GM18498 (cell line): ENCODE measurements at regions not wholly inside any gene's neighbourhood (a gene's known extent, or its start where the extent isn't known, plus 50 kb on each side); places are given as distances from the start of the nearest gene placed in this dataset.

Experiments
- ATAC-seq: cut with Tn5 transposase; IDR thresholded peaks from one replicate; pipeline ENCODE4 v1.9.1; 2021; ENCODE audit warnings: mild to moderate bottlenecking, moderate library complexity; ENCODE audit not compliant: unreplicated experiment

DNA sequence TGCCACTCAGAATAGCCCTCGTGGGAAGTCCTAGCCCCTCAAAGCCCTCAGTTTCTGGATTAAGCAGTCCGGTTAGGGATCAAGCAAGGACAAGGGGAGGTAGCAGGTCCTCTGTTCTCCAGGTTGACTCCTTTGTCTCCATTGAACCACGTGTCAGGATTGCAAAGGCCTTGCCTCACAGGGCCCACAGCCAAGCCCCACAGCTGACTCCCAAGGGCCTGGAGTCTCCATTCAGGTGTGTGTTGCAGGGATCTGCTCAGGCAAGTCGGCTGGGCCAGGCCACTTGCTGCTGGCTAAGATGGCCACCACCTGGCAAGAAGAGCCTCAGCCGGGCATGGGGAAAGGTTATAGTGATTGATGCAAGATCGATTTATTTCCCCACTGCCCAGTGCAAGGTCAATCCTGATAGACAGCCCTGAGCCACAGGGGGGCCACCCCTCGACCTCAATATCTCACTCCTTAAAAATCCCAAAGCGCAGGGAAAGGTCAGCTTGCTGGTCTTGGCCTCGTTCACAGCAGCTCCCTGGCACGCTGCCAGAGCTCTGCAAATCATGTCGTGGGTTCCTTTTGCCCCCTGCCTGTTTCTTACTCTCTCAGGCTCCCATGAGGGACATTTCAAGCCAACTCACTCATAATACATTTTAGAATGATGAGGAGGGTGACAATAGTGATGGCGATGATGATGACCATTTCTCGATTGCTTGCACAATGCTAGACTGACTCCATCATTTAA is 75.9 kb downstream of the EDN3 start:
- no peak for ATAC-seq

DNA sequence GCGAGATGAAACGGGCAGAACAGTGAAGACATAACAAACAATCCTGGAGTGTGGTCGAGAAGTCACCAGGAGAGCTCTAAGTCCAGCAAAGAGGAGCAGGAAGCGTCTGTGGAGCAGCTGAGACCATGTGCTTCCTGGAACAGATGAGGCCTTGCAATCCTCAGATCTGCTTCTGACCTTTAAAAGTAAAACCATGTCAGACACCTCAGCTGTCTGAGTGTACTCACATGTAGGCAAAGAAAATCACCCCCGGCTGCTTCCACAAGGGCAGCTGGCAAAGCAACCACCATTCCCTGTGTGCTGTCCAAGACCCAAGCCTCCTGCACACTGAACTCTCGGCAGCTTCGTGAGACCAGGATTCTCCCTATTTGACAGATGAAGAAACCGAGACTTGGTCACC is 76.6 kb downstream of the EDN3 start:
- no peak for ATAC-seq

DNA sequence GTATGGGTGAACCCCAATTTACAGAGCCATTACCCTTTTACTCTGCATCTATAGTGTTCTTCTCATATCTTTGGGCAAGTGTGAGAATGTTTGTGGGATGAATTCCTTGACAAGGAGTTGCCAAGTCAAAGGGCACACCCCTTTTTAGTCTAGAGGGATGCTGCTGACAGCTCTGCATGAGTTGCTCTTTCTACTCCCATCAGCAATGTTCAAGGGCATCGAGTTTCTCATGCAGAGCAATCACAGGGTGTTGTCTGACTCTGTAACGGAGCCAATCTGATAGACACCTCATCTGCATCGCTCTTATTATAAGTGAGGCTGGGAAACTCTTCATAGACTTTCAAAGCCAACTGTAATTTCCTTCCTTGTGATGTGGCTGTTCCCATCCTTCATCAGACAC is 77.4 kb downstream of the EDN3 start:
- no peak for ATAC-seq

- ATAC-seq = no peak
Measured at GRCh38 chr20:59378396-59378795, 78.0 kb downstream of the EDN3 start.

- no peak for ATAC-seq
Measured at GRCh38 chr20:59378966-59379365, 78.6 kb downstream of the EDN3 start.

- ATAC-seq = no peak
Measured at GRCh38 chr20:59381689-59382088, 81.3 kb downstream of the EDN3 start.

DNA sequence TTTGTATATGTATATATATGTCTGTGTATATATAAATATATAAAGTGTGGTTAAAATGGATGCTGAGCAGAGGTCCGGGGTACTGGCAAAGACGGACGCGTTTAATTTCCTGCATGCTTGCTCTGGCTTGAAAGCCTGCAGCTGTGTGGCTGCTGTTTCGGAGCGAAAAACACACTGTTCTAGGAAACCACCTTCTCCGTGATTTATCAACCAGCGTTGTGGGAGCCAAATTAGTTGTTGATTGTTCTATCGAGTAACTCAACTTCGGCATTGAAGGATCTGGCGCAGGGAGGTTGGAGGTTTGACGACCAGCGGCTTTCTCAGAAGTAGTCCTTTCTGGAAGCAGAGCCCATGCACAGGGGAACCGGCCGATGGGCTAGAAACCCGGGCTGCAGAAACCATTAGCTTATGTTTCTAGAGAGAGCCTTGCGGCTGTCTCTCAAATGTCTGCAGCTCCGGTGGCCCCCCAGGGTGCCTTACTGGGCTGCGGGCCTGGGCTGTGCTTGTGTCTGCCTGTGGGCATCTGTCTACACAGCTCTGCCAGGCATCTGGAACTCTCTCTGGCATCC is 81.8 kb downstream of the EDN3 start:
- no peak for ATAC-seq

DNA sequence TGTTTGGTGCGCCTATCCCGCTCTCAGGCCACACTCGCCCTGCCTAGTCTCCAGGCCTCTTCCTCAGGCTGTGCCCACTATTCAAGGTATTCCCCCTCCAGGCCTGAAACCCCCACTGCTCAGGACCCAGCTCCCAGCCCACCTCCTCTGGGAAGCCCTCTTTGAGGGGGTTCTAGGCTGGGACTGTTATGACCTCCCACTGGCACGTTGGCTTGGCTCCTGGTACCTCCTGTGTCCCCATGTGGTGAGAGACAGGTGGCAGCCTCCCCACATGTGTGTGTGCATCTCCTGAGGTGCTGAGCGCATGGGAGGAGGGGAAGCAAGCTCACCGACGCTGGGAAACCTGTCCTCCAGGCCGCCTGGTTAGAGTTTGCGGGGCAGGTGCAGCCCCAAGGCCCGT is 82.5 kb downstream of the EDN3 start:
- ATAC-seq = no peak

DNA sequence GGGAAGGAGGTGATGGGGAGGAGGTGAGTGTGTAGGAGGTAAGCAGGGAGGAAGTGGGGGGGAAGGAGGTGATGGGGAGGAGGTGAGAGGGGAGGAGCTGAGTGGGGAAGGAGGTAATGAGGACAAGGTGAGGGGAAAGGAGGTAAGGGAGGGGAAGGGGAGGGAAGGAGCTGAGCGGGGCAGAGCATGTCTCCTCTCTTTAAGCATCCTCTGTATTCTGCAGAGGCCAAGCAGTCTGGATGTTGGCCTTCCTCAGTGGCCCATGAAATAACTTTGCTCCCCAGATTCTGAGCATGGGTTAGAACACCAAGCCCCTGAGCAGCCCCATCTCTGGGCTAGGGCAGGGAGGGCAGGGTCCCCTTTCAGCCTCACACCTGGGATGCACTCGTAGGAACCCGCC is 84.6 kb downstream of the EDN3 start:
- ATAC-seq = no peak

DNA sequence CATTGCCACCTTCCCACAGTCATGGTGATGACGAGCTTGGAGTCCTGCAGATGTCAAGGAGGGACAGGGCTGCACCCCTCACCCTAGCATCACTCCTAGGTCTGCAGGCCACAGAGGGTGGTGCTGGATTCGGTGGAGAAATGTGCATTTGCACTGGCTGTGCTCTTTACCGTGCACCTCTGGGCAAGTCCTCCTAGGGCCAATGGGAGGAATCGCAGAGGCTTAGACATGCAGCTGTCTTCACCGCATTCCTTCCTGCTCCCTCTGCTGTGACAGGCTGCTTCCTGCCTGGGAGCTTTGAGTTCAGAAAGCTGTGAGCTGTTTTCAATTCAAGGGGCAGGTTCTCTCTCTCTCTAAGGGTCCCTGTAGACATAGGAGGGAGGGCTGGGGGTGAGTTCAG is 85.1 kb downstream of the EDN3 start:
- ATAC-seq = no peak

DNA sequence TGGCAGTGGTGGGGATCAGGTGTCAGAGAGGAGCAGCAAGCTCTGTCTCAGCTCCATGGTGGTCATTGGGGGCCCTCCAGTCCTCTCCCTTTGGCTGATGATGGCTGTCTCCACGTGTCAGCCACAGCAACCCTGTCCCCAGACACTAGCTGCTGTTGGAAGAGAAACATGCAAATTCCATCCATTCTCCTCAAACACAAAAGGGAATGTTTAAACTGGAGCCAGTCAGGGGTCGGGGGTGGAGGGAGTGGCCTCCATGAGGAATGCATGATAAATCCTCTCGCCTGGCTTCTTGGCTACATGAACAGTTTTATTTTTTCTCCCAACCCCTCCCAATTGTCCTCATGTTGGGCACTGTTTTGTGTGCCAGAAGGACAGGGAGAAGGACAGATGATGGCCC is 86.4 kb downstream of the EDN3 start:
- ATAC-seq = no peak

DNA sequence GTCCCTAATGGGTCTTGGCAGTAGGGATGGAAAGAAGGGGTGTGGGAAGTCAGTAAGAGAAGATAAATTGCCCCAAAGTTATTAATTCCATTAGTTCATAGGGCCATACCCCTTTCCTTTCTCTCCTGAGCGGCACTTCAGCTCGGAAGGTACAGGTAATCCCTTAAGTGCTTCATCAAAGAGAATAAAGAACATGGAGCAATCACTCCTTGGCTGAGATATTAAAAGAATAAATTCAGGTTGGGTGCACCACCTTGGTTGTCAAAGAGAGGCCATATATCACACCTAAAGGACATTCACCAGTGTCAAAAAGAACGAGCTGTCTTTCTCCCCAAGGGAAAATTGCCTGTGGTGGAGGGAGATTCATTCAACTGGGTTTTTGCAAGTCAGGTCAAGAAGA is 87.5 kb downstream of the EDN3 start:
- ATAC-seq = no peak

GRCh38 chr20:59388402-59388801 is 88.0 kb downstream of the EDN3 start:
- ATAC-seq = no peak

DNA sequence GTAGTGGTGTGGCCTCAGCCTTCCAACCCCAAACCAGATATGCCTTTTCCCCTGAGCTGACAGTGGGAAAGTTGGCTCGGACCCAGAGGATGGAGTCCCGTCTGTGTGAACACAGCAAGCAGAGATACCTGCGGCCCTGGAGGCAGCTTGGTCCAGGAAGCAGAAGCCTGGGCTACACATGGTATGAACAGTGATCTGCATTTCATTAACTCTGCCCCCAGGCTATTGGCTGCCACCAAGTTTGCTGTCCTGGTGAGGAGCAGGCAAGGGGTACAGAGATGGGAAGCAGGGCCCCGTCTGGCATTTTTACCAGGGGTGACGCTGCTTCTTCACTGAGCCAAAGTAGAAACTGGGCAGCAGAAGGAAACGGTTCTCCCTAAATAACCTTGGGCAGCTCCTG is 90.0 kb downstream of the EDN3 start:
- no peak for ATAC-seq

- ATAC-seq = no peak
Measured at GRCh38 chr20:59391975-59392374, 91.6 kb downstream of the EDN3 start.

DNA sequence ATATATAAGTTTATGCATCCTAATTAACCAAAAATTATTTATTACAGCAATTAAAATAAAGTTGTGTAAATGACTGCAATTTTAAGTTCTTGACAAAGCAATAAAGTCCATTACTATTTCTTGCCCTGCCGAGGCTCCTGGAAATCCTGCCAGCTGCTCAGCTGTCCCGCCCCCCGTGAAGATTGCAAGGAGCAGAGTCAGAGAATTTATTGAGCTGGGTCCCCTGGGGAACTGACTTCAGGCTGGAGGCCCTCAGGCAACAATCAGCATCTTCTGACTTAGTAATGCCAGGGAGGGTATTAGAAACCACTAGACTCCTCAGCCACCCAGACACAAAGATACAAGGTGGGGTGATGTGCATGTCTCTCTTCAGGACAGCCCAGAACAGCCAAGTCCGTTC is 92.3 kb downstream of the EDN3 start:
- no peak for ATAC-seq

DNA sequence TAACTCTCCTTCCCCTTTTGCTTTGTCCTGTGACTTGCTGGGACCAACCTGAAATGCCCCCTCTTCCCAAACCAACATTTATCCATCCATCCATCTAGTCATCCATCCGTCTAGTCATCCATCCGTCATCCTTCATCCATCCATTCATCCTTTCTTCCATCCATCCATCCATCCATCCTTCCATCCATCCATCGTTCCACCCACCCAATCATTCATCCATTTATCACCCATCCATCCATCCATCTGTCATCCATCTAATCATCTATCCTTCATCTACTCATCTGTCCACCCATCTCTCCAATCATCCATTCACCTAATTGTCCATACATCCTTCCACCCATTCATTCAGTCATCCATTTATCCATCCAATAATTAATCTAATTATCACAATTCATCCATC is 92.7 kb downstream of the EDN3 start:
- ATAC-seq = no peak

DNA sequence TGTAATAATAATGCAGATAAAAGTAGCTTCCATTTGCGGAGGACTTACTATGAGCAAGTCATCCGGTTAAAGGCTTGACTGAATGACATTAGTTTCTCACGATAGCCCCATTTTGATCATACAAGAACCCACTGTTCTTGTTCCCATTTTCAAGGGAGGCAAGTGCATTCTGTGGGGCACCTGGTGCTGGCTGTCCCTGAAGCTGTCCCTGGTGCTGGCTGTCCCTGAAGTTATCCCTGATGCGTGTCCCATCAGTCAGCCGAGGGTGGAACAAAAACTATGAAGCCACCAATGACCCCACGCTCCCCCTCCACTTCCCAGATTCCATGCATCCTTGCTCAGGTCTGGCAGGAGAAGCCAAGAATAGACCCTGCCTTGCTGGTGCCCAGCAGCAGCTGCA is 95.3 kb downstream of the EDN3 start:
- ATAC-seq = no peak

DNA sequence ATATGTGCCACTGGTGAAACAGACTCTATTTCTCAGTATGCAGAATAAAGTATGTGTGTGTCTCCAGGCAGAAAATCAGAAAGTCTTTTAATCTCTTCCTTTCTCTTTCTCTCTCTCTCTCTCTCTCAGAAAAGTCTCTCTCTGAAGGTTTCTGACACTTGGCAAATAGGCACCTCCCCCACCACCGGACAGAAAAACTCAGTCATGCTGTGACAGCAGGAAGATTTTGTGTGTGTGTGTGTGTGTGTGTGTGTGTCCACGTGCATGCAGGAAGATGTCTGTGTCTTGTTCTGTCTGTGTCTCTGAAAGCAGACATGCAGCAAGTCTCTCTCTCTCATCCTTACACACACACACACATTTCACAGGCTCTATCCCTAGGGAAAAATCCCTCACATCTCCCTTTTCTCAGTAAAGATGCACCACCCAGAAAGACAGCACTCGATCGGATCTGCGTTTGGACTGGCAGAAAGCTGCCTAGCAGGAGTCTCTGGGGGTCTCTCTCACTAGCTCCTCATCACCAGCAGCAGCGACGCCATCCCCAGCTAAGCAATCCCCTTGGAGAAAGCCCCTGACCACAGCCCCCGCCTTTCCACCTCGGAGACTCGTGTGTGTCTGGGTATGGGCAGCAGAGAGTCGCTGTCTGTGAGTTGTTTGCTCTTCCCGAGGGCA is 98.3 kb downstream of the EDN3 start:
- ATAC-seq = no peak

DNA sequence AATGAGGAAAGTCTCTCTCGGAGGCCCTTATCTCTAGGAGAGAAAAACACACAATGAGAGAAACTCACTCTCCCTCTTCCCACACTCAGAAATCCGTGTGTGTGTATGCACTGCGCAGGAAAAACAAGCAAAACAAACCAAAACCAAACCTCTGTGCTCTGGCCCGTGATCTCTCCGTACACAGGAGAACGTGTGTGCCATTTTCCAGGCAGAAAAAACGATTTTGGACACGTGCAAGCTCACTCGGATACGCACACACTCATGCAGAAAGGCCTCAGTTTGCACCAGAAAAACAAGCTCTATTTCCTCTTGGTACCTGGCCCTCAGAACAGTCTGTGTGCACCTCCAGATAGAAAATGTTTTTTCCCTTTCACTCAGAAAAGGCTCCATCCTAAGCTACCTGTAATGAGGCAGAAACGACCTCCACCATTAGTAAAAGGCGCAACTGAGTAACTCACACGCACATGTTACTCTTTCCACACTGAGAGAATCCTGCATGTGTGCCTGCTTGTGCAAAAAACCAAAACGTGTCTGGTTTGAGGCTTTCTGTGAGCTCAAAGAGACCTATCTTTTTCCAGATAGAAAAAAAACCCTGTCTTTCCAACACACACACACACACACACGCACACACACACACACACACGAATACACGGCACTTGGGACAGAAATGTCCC is 99.2 kb downstream of the EDN3 start:
- no peak for ATAC-seq

GRCh38 chr20:59400708-59401107 is 100.3 kb downstream of the EDN3 start:
- ATAC-seq = no peak

- no peak for ATAC-seq
Measured at GRCh38 chr20:59402681-59403080, 102.3 kb downstream of the EDN3 start.
